T-helper 1 cell (primary cell): ENCODE measurements at regions not wholly inside any gene's neighbourhood (a gene's known extent, or its start where the extent isn't known, plus 50 kb on each side); places are given as distances from the start of the nearest gene placed in this dataset.

Source experiments
- DNase-seq, 5 donors: peaks; one replicate each; pipeline ENCODE4 v3.0.0-alpha.2; 2012 to 2020

- DNase-seq = no peak
These were observed 374.1 kb downstream of the ELAVL2 start for GRCh38 chr9:23451802-23452418.

GRCh38 chr9:23464275-23464674, 361.8 kb downstream of the ELAVL2 start:
- DNase-seq = no peak

- DNase-seq = no peak
These were observed 358.8 kb downstream of the ELAVL2 start for GRCh38 chr9:23467276-23467675.

- no peak for DNase-seq
These were observed 348.1 kb downstream of the ELAVL2 start for GRCh38 chr9:23477908-23478307.

GRCh38 chr9:23483566-23483965, 342.5 kb downstream of the ELAVL2 start:
- no peak for DNase-seq

GRCh38 chr9:23492126-23493002, 333.7 kb downstream of the ELAVL2 start:
- no peak for DNase-seq

GRCh38 chr9:23493219-23493618, 332.8 kb downstream of the ELAVL2 start:
- DNase-seq = no peak

- no peak for DNase-seq
These were observed 329.4 kb downstream of the ELAVL2 start for GRCh38 chr9:23496489-23497136.

GRCh38 chr9:23497137-23497504, 328.9 kb downstream of the ELAVL2 start:
- DNase-seq = no peak

GRCh38 chr9:23502004-23502403, 324.0 kb downstream of the ELAVL2 start:
- no peak for DNase-seq

GRCh38 chr9:23522952-23523351, 303.1 kb downstream of the ELAVL2 start:
- no peak for DNase-seq

GRCh38 chr9:23524607-23525155, 301.4 kb downstream of the ELAVL2 start:
- DNase-seq = no peak

- DNase-seq = no peak
These were observed 299.2 kb downstream of the ELAVL2 start for GRCh38 chr9:23526806-23527205.

GRCh38 chr9:23532282-23532681, 293.8 kb downstream of the ELAVL2 start:
- DNase-seq = no peak

GRCh38 chr9:23537192-23538066, 288.6 kb downstream of the ELAVL2 start:
- DNase-seq = no peak

- no peak for DNase-seq
These were observed 288.0 kb downstream of the ELAVL2 start for GRCh38 chr9:23538067-23538402.

GRCh38 chr9:23538461-23539003, 287.5 kb downstream of the ELAVL2 start:
- DNase-seq = no peak

GRCh38 chr9:23539311-23539710, 286.7 kb downstream of the ELAVL2 start:
- DNase-seq = no peak

- no peak for DNase-seq
These were observed 284.1 kb downstream of the ELAVL2 start for GRCh38 chr9:23541976-23542375.

GRCh38 chr9:23542438-23542837, 283.6 kb downstream of the ELAVL2 start:
- no peak for DNase-seq

- DNase-seq = no peak
These were observed 283.1 kb downstream of the ELAVL2 start for GRCh38 chr9:23542927-23543326.

GRCh38 chr9:23543419-23543818, 282.6 kb downstream of the ELAVL2 start:
- no peak for DNase-seq
